ENCODE measurements at regions not wholly inside any gene's neighbourhood (a gene's known extent, or its start where the extent isn't known, plus 50 kb on each side); places are given as distances from the start of the nearest gene placed in this dataset.

GRCh38 chr16:5361322-5361721, 263.7 kb upstream of the EEF2KMT start:
- TF ChIP-seq MAX (IDR thresholded peaks at IDR 0.05) = no peak
- no peak for TF ChIP-seq CTCF (IDR thresholded peaks at IDR 0.05 in 2 of 3, conservative IDR thresholded peaks at IDR 0.05 in 1 of 3; ENCODE audit: borderline replicate concordance in 1 of 3, insufficient read depth in 1 of 3, low read depth in 2 of 3, low read length in 2 of 3)
- no peak for TF ChIP-seq POLR2A (IDR thresholded peaks at IDR 0.05; ENCODE audit: borderline replicate concordance, extremely low read depth, insufficient read depth, insufficient read length)
- no peak for TF ChIP-seq REST (IDR thresholded peaks at IDR 0.05; ENCODE audit: low read depth)
- no peak for TF ChIP-seq RAD21 (IDR thresholded peaks at IDR 0.05; ENCODE audit: low read depth)
- no peak for TF ChIP-seq ATF3 (IDR thresholded peaks at IDR 0.05)
- no peak for TF ChIP-seq ZNF274 (IDR thresholded peaks at IDR 0.05; ENCODE audit: low read depth, low read length)
- no peak for TF ChIP-seq SRF (IDR thresholded peaks at IDR 0.05; ENCODE audit: low read depth)
- no peak for TF ChIP-seq TCF7L2 (IDR thresholded peaks at IDR 0.05; ENCODE audit: borderline replicate concordance, extremely low read depth, insufficient read depth, insufficient read length)
- TF ChIP-seq EZH2 (IDR thresholded peaks at IDR 0.05) = no peak
